Gastrocnemius medialis (tissue), 4 donors: ENCODE measurements at regions not wholly inside any gene's neighbourhood (a gene's known extent, or its start where the extent isn't known, plus 50 kb on each side); places are given as distances from the start of the nearest gene placed in this dataset.
"Not testable (repeated sequence)": the region's sequence is repeated elsewhere in the genome, so short reads cannot be mapped to it uniquely, and the experiment has no call there.

Experiments
- ATAC-seq, 2 donors: fragments of 150-250 bp; one replicate each; pipeline ENCODE4 v1.9.1; 2016
- DNase-seq, 2 donors: peaks; one replicate each; pipeline ENCODE4 v3.0.0-alpha.2; 2019
- H3K27ac ChIP-seq, 4 donors: fragments of 200-600 bp; sonication (generic); 1 replicate in 1 of 4; 2 replicates in 3 of 4; pipeline ENCODE4 v1.5.1; 2016 to 2018; ENCODE audit warnings: mild to moderate bottlenecking in 2 of 4, moderate library complexity in 1 of 4
- H3K27me3 ChIP-seq, 3 donors: fragments of 200-600 bp; sonication (generic) in 2 of 3; 1 replicate in 1 of 3; 2 replicates in 2 of 3; pipeline versions ENCODE4 v1.5.1 to v1.6.0; 2016 to 2019; ENCODE audit warnings: mild to moderate bottlenecking in 1 of 3, moderate library complexity in 1 of 3
- H3K36me3 ChIP-seq, 2 donors: fragments of 200-600 bp; sonication (generic) in 1 of 2; one replicate each; pipeline ENCODE4 v1.5.1; 2017 to 2018
- H3K4me1 ChIP-seq, 2 donors: fragments of 200-600 bp; sonication (generic) in 1 of 2; one replicate each; pipeline ENCODE4 v1.5.1; 2016 to 2017; ENCODE audit warnings: mild to moderate bottlenecking in 2 of 2
- H3K4me3 ChIP-seq, 4 donors: fragments of 200-600 bp; sonication (generic) in 3 of 4; 1 replicate in 1 of 4; 2 replicates in 3 of 4; pipeline ENCODE4 v1.5.1; 2016 to 2019; ENCODE audit warnings: mild to moderate bottlenecking in 2 of 4
- H3K9me3 ChIP-seq, 3 donors: fragments of 200-600 bp; sonication (generic) in 2 of 3; 1 replicate in 1 of 3; 2 replicates in 2 of 3; pipeline ENCODE4 v1.5.1; 2016 to 2019
- POLR2A ChIP-seq, 2 donors: fragments of 450-650 bp; IDR thresholded peaks; one replicate each; pipeline ENCODE4 v1.6.1; 2017; ENCODE audit warnings: antibody characterized with exemption in 2 of 2, mild to moderate bottlenecking in 2 of 2, moderate library complexity in 2 of 2
- in situ Hi-C, 4 donors: fragments of 200-750 bp; cut with MboI; loops; one replicate each; pipeline versions ENCODE4 v1.15.0 to v1.8.0; 2017; ENCODE audit warnings: low sequenced_read_pairs in 4 of 4
- intact Hi-C: fragments of 100-400 bp; cut with DNase I; formaldehyde crosslinking; loops from one replicate; pipeline ENCODE4 v1.15.1; 2023; ENCODE audit warnings: low total_unique reads
- TF ChIP-seq, protein P1 (sequence below), 5 experiments: fragments of 450-650 bp in 3 of 5; fragments of 200-600 bp in 2 of 5; sonication (generic) in 2 of 5; IDR thresholded peaks in 4 of 5; conservative IDR thresholded peaks in 1 of 5; 1 replicate in 4 of 5; 2 replicates in 1 of 5; pipeline ENCODE4 v1.5.1; 2016 to 2019; ENCODE audit warnings: antibody characterized with exemption in 5 of 5, mild to moderate bottlenecking in 3 of 5, moderate library complexity in 3 of 5

DNA sequence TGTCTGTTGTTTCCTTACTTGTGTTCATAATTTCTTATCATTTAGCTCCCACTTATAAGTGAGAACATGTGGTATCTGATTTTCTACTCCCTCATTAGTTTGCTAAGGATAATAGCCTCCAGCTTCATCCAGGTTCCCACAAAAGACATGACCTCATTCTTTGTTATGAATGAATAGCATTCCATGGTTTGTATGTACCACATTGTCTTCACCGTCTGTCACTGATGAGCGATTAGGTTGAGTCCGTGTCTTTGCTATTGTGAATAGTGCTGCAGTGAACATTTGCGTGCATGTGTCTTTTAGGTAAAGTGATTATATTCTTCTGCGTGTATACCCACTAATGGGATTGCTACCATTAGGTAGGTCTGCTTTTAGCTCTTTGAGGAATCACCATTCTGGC, 624.3 kb upstream of the EPHA5 start:
- intact Hi-C loops (no loop called here), in situ Hi-C loops (no loop called here)

DNA sequence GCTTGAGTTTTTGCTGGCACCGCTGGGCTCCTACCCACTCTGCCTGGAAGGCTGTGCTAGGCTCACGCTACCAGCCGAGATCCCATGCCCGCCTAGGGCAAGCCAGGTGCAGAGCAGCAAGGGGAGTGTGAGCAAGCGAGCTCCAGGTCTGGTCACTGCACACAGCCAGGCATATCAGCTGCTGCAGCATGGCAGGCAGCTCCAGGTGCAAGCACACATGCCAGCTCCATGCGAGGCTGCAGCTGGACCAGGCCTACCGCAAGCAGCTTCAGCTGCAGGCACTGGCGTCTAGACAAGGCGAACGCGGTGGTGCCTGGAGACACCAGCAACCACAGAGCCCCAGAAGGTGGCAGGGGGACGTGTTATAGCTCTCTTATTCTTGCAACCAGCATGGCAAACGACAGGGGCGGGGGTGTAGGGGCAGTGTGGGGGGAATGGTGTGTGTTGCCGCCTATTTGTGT, 614.7 kb upstream of the EPHA5 start:
- Histone ChIP-seq H3K36me3 (no peaks in the 10 kb centered on the region), H3K4me3 (no peak overlapping the region), H3K4me1 (no peaks in the 10 kb centered on the region), H3K27me3 (no peaks in the 10 kb centered on the region), H3K27ac (no peak overlapping the region), H3K9me3 (no peaks in the 10 kb centered on the region)
- DNase-seq: no peak
- intact Hi-C loops: no loop called here
- in situ Hi-C loops: no loop called here
- no peak for ATAC-seq
- TF ChIP-seq, protein P1, sequence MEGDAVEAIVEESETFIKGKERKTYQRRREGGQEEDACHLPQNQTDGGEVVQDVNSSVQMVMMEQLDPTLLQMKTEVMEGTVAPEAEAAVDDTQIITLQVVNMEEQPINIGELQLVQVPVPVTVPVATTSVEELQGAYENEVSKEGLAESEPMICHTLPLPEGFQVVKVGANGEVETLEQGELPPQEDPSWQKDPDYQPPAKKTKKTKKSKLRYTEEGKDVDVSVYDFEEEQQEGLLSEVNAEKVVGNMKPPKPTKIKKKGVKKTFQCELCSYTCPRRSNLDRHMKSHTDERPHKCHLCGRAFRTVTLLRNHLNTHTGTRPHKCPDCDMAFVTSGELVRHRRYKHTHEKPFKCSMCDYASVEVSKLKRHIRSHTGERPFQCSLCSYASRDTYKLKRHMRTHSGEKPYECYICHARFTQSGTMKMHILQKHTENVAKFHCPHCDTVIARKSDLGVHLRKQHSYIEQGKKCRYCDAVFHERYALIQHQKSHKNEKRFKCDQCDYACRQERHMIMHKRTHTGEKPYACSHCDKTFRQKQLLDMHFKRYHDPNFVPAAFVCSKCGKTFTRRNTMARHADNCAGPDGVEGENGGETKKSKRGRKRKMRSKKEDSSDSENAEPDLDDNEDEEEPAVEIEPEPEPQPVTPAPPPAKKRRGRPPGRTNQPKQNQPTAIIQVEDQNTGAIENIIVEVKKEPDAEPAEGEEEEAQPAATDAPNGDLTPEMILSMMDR (IDR thresholded peaks at IDR 0.05 in 4 of 5, conservative IDR thresholded peaks at IDR 0.05 in 1 of 5): no peak
- TF ChIP-seq POLR2A (IDR thresholded peaks at IDR 0.05): no peak

More for the DNA sequence above, 624.3 kb upstream of the EPHA5 start:
- H3K9me3 ChIP-seq: no peaks in the 10 kb centered on the region
- no peaks in the 10 kb centered on the region for H3K27me3 ChIP-seq
- DNase-seq (no peak), ATAC-seq (no peak)
- no peaks in the 10 kb centered on the region for H3K4me1 ChIP-seq
- H3K27ac ChIP-seq: no peak overlapping the region
- H3K4me3 ChIP-seq: no peak overlapping the region
- TF ChIP-seq, protein P1 (IDR thresholded peaks at IDR 0.05 in 4 of 5, conservative IDR thresholded peaks at IDR 0.05 in 1 of 5): no peak
- no peak for TF ChIP-seq POLR2A (IDR thresholded peaks at IDR 0.05)
- H3K36me3 ChIP-seq: no peaks in the 10 kb centered on the region

DNA sequence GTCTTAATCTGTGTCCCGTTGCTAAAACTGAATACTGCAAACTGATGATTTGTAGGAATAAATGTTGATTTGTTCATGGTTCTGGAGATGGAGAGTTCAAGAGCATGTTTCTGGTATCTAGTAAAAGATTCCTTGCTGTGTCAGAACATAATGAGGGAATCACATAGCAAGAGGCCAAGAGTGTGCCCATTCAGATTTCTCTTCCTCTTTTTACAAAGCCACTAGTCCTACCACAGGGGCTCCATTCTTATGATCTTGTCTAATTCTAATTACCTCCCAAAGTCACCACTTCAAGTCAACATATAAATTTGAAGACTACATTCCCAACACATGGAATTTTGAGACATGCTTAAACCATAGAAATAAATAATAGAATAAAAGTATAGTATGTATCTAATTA, 608.8 kb upstream of the EPHA5 start:
- intact Hi-C loops (no loop called here), in situ Hi-C loops (no loop called here)
- no peak for ATAC-seq
- DNase-seq: no peak
- H3K4me1 ChIP-seq: no peaks in the 10 kb centered on the region
- H3K27me3 ChIP-seq: no peaks in the 10 kb centered on the region
- no peak for TF ChIP-seq POLR2A (IDR thresholded peaks at IDR 0.05)
- TF ChIP-seq, protein P1 (IDR thresholded peaks at IDR 0.05 in 4 of 5, conservative IDR thresholded peaks at IDR 0.05 in 1 of 5): no peak
- no peak overlapping the region for H3K4me3 ChIP-seq
- H3K9me3 ChIP-seq: no peaks in the 10 kb centered on the region
- H3K27ac ChIP-seq: no peak overlapping the region
- no peaks in the 10 kb centered on the region for H3K36me3 ChIP-seq

DNA sequence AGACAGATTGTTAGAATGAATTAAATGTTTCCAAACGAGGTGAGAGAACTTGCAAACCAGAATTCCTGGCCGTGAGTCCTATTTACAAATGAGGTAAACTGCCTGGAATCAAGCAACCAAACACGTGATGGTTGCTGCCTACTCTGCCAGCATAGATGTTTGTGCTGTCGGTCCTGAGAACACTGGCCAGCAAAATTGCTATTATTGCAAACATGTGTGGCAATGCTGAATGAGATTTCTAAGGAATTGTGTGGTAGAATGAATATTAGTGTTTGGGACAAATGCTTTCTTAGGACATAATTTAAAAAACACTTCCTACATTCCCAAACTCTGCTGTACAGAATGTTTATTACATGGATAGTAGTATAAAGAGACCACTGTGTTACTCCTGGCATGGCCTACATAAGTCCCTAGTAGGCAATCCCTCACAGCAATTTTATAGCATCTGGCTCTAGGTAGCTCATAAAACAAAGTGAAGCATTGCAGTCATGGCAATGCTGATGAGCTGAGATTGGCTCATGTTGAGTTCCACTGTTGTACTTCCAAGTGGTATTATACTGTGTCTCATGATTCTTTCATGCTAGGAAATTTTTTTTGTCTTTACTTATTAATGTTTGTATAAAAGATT, 605.2 kb upstream of the EPHA5 start:
- Histone ChIP-seq H3K4me3 (no peak overlapping the region), H3K27ac (no peak overlapping the region), H3K27me3 (no peaks in the 10 kb centered on the region), H3K4me1 (no peaks in the 10 kb centered on the region), H3K36me3 (no peaks in the 10 kb centered on the region), H3K9me3 (no peaks in the 10 kb centered on the region)
- in situ Hi-C loops: no loop called here
- intact Hi-C loops: no loop called here
- TF ChIP-seq, protein P1 (IDR thresholded peaks at IDR 0.05 in 4 of 5, conservative IDR thresholded peaks at IDR 0.05 in 1 of 5): no peak
- no peak for TF ChIP-seq POLR2A (IDR thresholded peaks at IDR 0.05)
- DNase-seq (no peak), ATAC-seq (no peak)

DNA sequence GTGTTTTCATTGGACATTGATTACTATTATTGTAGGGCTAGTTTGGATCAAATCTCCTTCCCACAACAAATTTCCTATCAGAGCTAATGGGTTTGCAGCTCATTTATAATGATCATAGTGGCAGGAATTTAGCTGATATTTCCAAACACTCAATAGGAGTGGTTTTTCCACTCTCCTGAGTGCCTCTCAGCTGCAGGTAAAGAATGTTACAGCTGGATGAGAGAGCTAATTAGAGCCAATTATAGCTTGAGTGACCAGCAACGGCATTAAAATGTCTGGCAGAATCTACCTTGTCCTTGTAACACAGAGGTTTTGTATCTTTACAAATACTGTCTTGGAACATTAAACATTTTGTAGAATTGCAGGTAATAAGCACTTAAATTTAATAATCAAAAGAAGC, 602.8 kb upstream of the EPHA5 start:
- intact Hi-C loops (no loop called here), in situ Hi-C loops (no loop called here)
- no peaks in the 10 kb centered on the region for H3K4me1 ChIP-seq
- H3K4me3 ChIP-seq: no peak overlapping the region
- ATAC-seq (no peak), DNase-seq (no peak)
- no peak overlapping the region for H3K27ac ChIP-seq
- TF ChIP-seq POLR2A (IDR thresholded peaks at IDR 0.05): no peak
- TF ChIP-seq, protein P1 (IDR thresholded peaks at IDR 0.05 in 4 of 5, conservative IDR thresholded peaks at IDR 0.05 in 1 of 5): no peak
- H3K9me3 ChIP-seq: no peaks in the 10 kb centered on the region
- no peaks in the 10 kb centered on the region for H3K27me3 ChIP-seq
- H3K36me3 ChIP-seq: no peaks in the 10 kb centered on the region

DNA sequence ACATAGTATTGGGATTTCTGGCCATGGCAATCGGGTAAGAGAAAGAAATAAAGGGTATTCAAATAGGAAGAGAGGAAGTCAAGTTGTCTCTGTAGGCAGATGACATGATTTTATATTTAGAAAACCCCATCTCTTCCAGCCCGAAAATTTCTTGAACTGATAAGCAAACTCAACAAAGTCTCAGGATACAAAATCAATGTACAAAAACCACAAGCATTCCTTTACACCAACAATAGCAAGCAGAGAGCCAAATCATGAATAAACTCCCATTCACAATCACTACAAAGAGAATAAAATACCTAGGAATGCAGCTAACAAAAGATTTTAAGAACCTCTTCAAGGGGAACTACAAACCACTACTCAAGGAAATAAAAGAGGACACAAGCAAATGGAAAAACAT, 600.1 kb upstream of the EPHA5 start:
- H3K27me3 ChIP-seq, in situ Hi-C loops, H3K9me3 ChIP-seq, intact Hi-C loops, H3K4me3 ChIP-seq, H3K27ac ChIP-seq, DNase-seq, H3K36me3 ChIP-seq, ATAC-seq, H3K4me1 ChIP-seq: not testable (repeated sequence)

DNA sequence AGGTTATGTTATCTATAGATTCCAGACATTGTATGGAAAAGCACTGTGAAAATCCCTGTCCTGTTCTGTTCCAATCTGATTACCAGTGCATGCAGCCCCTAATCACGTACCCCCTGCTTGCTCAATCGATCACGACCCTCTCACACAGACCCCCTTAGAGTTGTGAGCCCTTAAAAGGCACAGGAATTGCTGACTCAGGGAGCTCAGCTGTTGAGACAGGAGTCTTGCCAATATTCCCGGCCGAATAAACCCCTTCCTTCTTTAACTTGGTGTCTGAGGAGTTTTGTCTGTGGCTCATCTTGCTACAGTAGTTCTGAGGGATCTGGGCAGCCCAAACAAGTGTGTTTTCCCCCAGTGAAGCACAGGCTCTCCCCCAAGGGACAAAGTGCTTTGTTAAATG, 596.3 kb upstream of the EPHA5 start:
- in situ Hi-C loops, H3K4me1 ChIP-seq, intact Hi-C loops: not testable (repeated sequence)

More for the DNA sequence above, 596.3 kb upstream of the EPHA5 start:
- H3K9me3 ChIP-seq, H3K27ac ChIP-seq, ATAC-seq, DNase-seq, H3K36me3 ChIP-seq, H3K27me3 ChIP-seq, H3K4me3 ChIP-seq: not testable (repeated sequence)
